H1 (cell line): ENCODE measurements at regions not wholly inside any gene's neighbourhood (a gene's known extent, or its start where the extent isn't known, plus 50 kb on each side); places are given as distances from the start of the nearest gene placed in this dataset.

Experiments used
- CTCF ChIA-PET: fragments of 300-600 bp; sonication (Branson Sonifier 250); formaldehyde crosslinking; loops from one replicate; lab custom pipeline; 2021; ENCODE audit not compliant: partially characterized antibody; lab: Charles Lee
- POLR2A ChIA-PET: fragments of 300-600 bp; sonication (Branson Sonifier 250); formaldehyde crosslinking; loops from one replicate; lab custom pipeline; 2021; ENCODE audit warnings: inconsistent platforms; ENCODE audit not compliant: partially characterized antibody; lab: Charles Lee
- DNase-seq, 2 experiments: peaks; one replicate each; pipeline versions ENCODE4 v3.0.0 to v3.0.0-alpha.2; 2010 to 2022; ENCODE audit warnings: low spot score in 2 of 2, low read depth in 1 of 2, mixed read lengths in 1 of 2
- FAIRE-seq: peaks from 2 replicates; lab custom pipeline; 2011; peaks lifted over from hg19 to GRCh38; lab: Jason Lieb, UNC
- H2AFZ ChIP-seq: 2 replicates; pipeline ENCODE4 v1.8.1; 2012; ENCODE audit warnings: low read length, inconsistent platforms
- H2AK5ac ChIP-seq: 2 replicates; pipeline ENCODE4 v1.6.1; 2013; ENCODE audit warnings: low read depth, low read length
- H2BK120ac ChIP-seq: replicated peaks from 2 replicates; pipeline ENCODE3; 2013; ENCODE audit warnings: low read depth, low read length, inconsistent platforms
- H2BK12ac ChIP-seq: 2 replicates; pipeline ENCODE4 v1.6.1; 2013; ENCODE audit warnings: low read depth, low read length
- H2BK15ac ChIP-seq: 2 replicates; pipeline ENCODE4 v1.6.1; 2013; ENCODE audit warnings: low read length
- H2BK20ac ChIP-seq: 2 replicates; pipeline ENCODE4 v1.6.1; 2013; ENCODE audit warnings: low read length
- H2BK5ac ChIP-seq: 2 replicates; pipeline ENCODE4 v1.6.1; 2013; ENCODE audit warnings: low read depth, low read length
- H3K14ac ChIP-seq: 2 replicates; pipeline ENCODE4 v1.6.1; 2013; ENCODE audit warnings: inconsistent platforms; ENCODE audit not compliant: insufficient read length
- H3K18ac ChIP-seq: 2 replicates; pipeline ENCODE4 v1.6.1; 2013; ENCODE audit warnings: low read length; ENCODE audit errors: extremely low read depth
- H3K23ac ChIP-seq: 2 replicates; pipeline ENCODE4 v1.6.1; 2013; ENCODE audit warnings: inconsistent platforms; ENCODE audit not compliant: insufficient read length
- H3K23me2 ChIP-seq: 2 replicates; pipeline ENCODE4 v1.6.1; 2013; ENCODE audit warnings: low read depth, low read length
- H3K27ac ChIP-seq: 2 replicates; pipeline ENCODE4 v1.6.1; 2011; ENCODE audit warnings: low read depth, low read length, inconsistent platforms
- H3K27me3 ChIP-seq, 4 experiments: replicated peaks in 1 of 4; 1 replicate in 1 of 4; 2 replicates in 3 of 4; pipeline versions ENCODE4 v1.6.1 to v1.8.1; 2011 to 2013; ENCODE audit warnings: low read length in 3 of 4, mild to moderate bottlenecking in 3 of 4, inconsistent platforms in 2 of 4, mixed read lengths in 2 of 4, moderate library complexity in 1 of 4; ENCODE audit not compliant: control insufficient read depth in 3 of 4, insufficient read depth in 3 of 4; ENCODE audit errors: extremely low read depth in 1 of 4
- H3K36me3 ChIP-seq, 4 experiments: 2 replicates each; pipeline versions ENCODE4 v1.6.1 to v1.8.1; 2011 to 2013; ENCODE audit warnings: mild to moderate bottlenecking in 4 of 4, low read length in 3 of 4, moderate library complexity in 2 of 4, control low read depth in 1 of 4, inconsistent platforms in 1 of 4; ENCODE audit not compliant: insufficient read depth in 4 of 4, control insufficient read depth in 2 of 4
- H3K4ac ChIP-seq: replicated peaks from 2 replicates; pipeline ENCODE3; 2013; ENCODE audit warnings: low read length, low read depth, mixed read lengths, inconsistent platforms; ENCODE audit not compliant: insufficient read length
- H3K4me1 ChIP-seq, 4 experiments: replicated peaks in 1 of 4; 1 replicate in 1 of 4; 2 replicates in 3 of 4; pipeline versions ENCODE4 v1.6.1 to v1.8.1; 2011 to 2013; ENCODE audit warnings: low read length in 3 of 4, inconsistent platforms in 2 of 4, mixed read lengths in 1 of 4; ENCODE audit not compliant: insufficient read depth in 4 of 4, control insufficient read depth in 3 of 4
- H3K4me2 ChIP-seq, 2 experiments: 2 replicates each; pipeline versions ENCODE4 v1.6.1 to v1.8.1; 2011 to 2013; ENCODE audit warnings: low read depth in 2 of 2, low read length in 2 of 2, control low read depth in 1 of 2, inconsistent platforms in 1 of 2, mild to moderate bottlenecking in 1 of 2; ENCODE audit not compliant: insufficient read depth in 1 of 2
- H3K4me3 ChIP-seq, 4 experiments: fragments of 200-600, 300-600 bp in 1 of 4; sonication (generic), shearing (Covaris generic), sonication (Bioruptor Twin) in 1 of 4; 2 replicates each; pipeline versions ENCODE4 v1.5.1 to v1.8.1; 2011 to 2016; ENCODE audit warnings: low read length in 4 of 4, low read depth in 3 of 4, control low read depth in 2 of 4, inconsistent platforms in 2 of 4, mild to moderate bottlenecking in 2 of 4, mixed read lengths in 1 of 4, moderate library complexity in 1 of 4; ENCODE audit not compliant: insufficient read depth in 2 of 4; ENCODE audit errors: extremely low read depth in 1 of 4
- H3K56ac ChIP-seq: replicated peaks from 2 replicates; pipeline ENCODE3; 2013; ENCODE audit warnings: low read depth, mild to moderate bottlenecking, mixed read lengths, low read length, inconsistent platforms; ENCODE audit not compliant: insufficient read length
- H3K79me1 ChIP-seq: 2 replicates; pipeline ENCODE4 v1.6.1; 2013; ENCODE audit warnings: low read depth, low read length, control low read depth
- H3K79me2 ChIP-seq, 2 experiments: 2 replicates each; pipeline versions ENCODE4 v1.6.1 to v1.8.1; 2012 to 2013; ENCODE audit warnings: low read length in 2 of 2, mild to moderate bottlenecking in 2 of 2, inconsistent platforms in 1 of 2; ENCODE audit not compliant: insufficient read depth in 2 of 2, control insufficient read depth in 1 of 2
- H3K9ac ChIP-seq, 4 experiments: replicated peaks in 1 of 4; 1 replicate in 1 of 4; 2 replicates in 3 of 4; pipeline versions ENCODE4 v1.6.1 to v1.8.1; 2011 to 2013; ENCODE audit warnings: low read depth in 3 of 4, low read length in 3 of 4, control low read depth in 2 of 4, mild to moderate bottlenecking in 2 of 4, moderate library complexity in 2 of 4, inconsistent platforms in 1 of 4; ENCODE audit errors: extremely low read depth in 1 of 4
- H3K9me3 ChIP-seq, 2 experiments: 2 replicates each; pipeline versions ENCODE4 v1.6.1 to v1.8.1; 2012 to 2013; ENCODE audit warnings: mild to moderate bottlenecking in 2 of 2, moderate library complexity in 2 of 2, control low read depth in 1 of 2, inconsistent platforms in 1 of 2, low read depth in 1 of 2, low read length in 1 of 2, mixed read lengths in 1 of 2; ENCODE audit not compliant: insufficient read depth in 2 of 2
- H4K20me1 ChIP-seq, 2 experiments: replicated peaks in 1 of 2; 2 replicates each; pipeline versions ENCODE3 to v1.8.1; 2011 to 2013; ENCODE audit warnings: inconsistent platforms in 2 of 2, low read length in 2 of 2, mild to moderate bottlenecking in 1 of 2; ENCODE audit not compliant: insufficient read depth in 2 of 2, control insufficient read depth in 1 of 2
- H4K5ac ChIP-seq: 2 replicates; pipeline ENCODE4 v1.6.1; 2013; ENCODE audit warnings: low read length, low read depth, mixed read lengths, inconsistent platforms; ENCODE audit not compliant: insufficient read length
- H4K8ac ChIP-seq: 2 replicates; pipeline ENCODE4 v1.8.0; 2013; ENCODE audit warnings: mild to moderate bottlenecking, moderate library complexity, low read length, inconsistent platforms; ENCODE audit not compliant: insufficient read depth; ENCODE audit errors: extremely low read depth
- H4K91ac ChIP-seq: replicated peaks from 2 replicates; pipeline ENCODE3; 2013; ENCODE audit warnings: low read length, mixed read lengths, inconsistent platforms; ENCODE audit not compliant: insufficient read length
- EP300 ChIP-seq, 2 experiments: IDR thresholded peaks; 1 replicate in 1 of 2; 2 replicates in 1 of 2; pipeline ENCODE4 v1.6.1; 2011 to 2012; ENCODE audit warnings: low read depth in 2 of 2, low read length in 2 of 2, mild to moderate bottlenecking in 2 of 2, borderline replicate concordance in 1 of 2, inconsistent platforms in 1 of 2, moderate library complexity in 1 of 2
- EZH2 ChIP-seq: fragments of 200-600 bp; sonication (generic); IDR thresholded peaks from 2 replicates; pipeline ENCODE4 v1.7.1; 2012; ENCODE audit warnings: low read depth, mild to moderate bottlenecking, moderate library complexity, low read length, inconsistent platforms; ENCODE audit not compliant: severe bottlenecking
- KDM4A ChIP-seq: IDR thresholded peaks from one replicate; pipeline ENCODE4 v1.7.1; 2012; ENCODE audit warnings: low read depth, mild to moderate bottlenecking, moderate library complexity, low read length, inconsistent platforms; ENCODE audit not compliant: severe bottlenecking
- NANOG ChIP-seq: IDR thresholded peaks from 2 replicates; pipeline ENCODE4 v1.6.1; 2011; ENCODE audit warnings: low read length, low read depth, mild to moderate bottlenecking, inconsistent platforms; ENCODE audit not compliant: insufficient read depth, poor library complexity, severe bottlenecking
- NRF1 ChIP-seq: IDR thresholded peaks from 2 replicates; pipeline ENCODE4 v1.6.1; 2011; ENCODE audit warnings: mild to moderate bottlenecking, low read depth, low read length, improper control_type of control experiment
- POLR2A ChIP-seq, 2 experiments: IDR thresholded peaks; 1 replicate in 1 of 2; 2 replicates in 1 of 2; pipeline ENCODE4 v1.6.1; 2011; ENCODE audit warnings: low read depth in 2 of 2, low read length in 2 of 2, mild to moderate bottlenecking in 2 of 2; ENCODE audit errors: control extremely low read depth in 1 of 2
- POLR2AphosphoS5 ChIP-seq: IDR thresholded peaks from 2 replicates; pipeline ENCODE4 v1.6.1; 2011; ENCODE audit warnings: low read depth, low read length
- RXRA ChIP-seq: IDR thresholded peaks from 2 replicates; pipeline ENCODE4 v1.6.1; 2011; ENCODE audit warnings: low read depth, mild to moderate bottlenecking, low read length, moderate library complexity; ENCODE audit not compliant: insufficient read depth
- TBP ChIP-seq: IDR thresholded peaks from 2 replicates; pipeline ENCODE4 v1.6.1; 2011; ENCODE audit warnings: low read depth, low read length, improper control_type of control experiment
- TCF12 ChIP-seq: IDR thresholded peaks from 2 replicates; pipeline ENCODE4 v1.6.1; 2011; ENCODE audit warnings: low read depth, mild to moderate bottlenecking, low read length
- WGBS, 2 experiments: shearing (Covaris generic) in 1 of 2; methylation state at CpG; one replicate each; pipeline versions ENCODE4 v1.1.6 to v1.1.7; 2013 to 2015; ENCODE audit warnings: low lambda C conversion rate in 2 of 2, mixed read lengths in 2 of 2, inconsistent platforms in 1 of 2, low coverage in 1 of 2, missing lambda C conversion rate in 1 of 2; ENCODE audit not compliant: insufficient replicate concordance in 2 of 2, insufficient coverage in 1 of 2, insufficient read length in 1 of 2; ENCODE audit errors: extremely low coverage in 1 of 2, missing lambda C conversion rate in 1 of 2; 5-methylcytosine and 5-hydroxymethylcytosine counted together

GRCh38 chr1:83055391-83056170 lies 943.4 kb downstream of the TTLL7 start:
- Histone ChIP-seq H4K8ac (no peak overlapping the region), H3K4me1 (no peaks in the 10 kb centered on the region), H4K5ac (no peak overlapping the region), H3K56ac (no peak overlapping the region), H3K23ac (no peak overlapping the region), H3K9ac (no peak overlapping the region), H3K27me3 (no peaks in the 10 kb centered on the region), H3K79me2 (no peaks in the 10 kb centered on the region), H3K18ac (no peak overlapping the region), H2BK120ac (no peak overlapping the region), H2AFZ (no peak overlapping the region), H3K4me2 (no peak overlapping the region), H4K91ac (no peak overlapping the region), H3K4ac (no peak overlapping the region), H3K9me3 (peaks cover 13% of the 10 kb centered on the region in 2 experiments; a peak in 3 of 4 replicates), H2BK20ac (no peak overlapping the region), H2BK15ac (no peak overlapping the region), H3K14ac (no peak overlapping the region), H4K20me1 (no peaks in the 10 kb centered on the region), H3K4me3 (no peak overlapping the region), H3K36me3 (no peaks in the 10 kb centered on the region; a peak in 1 of 8 replicates), H3K79me1 (no peaks in the 10 kb centered on the region), H2AK5ac (no peak overlapping the region), H3K27ac (no peak overlapping the region), H3K23me2 (no peaks in the 10 kb centered on the region), H2BK12ac (no peak overlapping the region), H2BK5ac (no peak overlapping the region)
- ChIA-PET POLR2A (no interaction called here), CTCF (interaction anchor here (1.0 kb wide), 2 partner anchors 11 kb away, joined by 3 read pairs; no protein-coding TSS in a partner anchor)
- 84% methylated on average over 2 of the region's 2 CpGs; no CpG with 5 or more reads in 1 of the 2 experiments for WGBS, 2 experiments
- TF ChIP-seq POLR2AphosphoS5: no peak
- no peak for TF ChIP-seq TBP
- TF ChIP-seq POLR2A (IDR thresholded peaks at IDR 0.05; ENCODE audit: control extremely low read depth in 1 of 2, low read depth in 2 of 2, low read length in 2 of 2): no peak
- TF ChIP-seq EZH2: no peak
- no peak for TF ChIP-seq EP300 (IDR thresholded peaks at IDR 0.05; ENCODE audit: borderline replicate concordance in 1 of 2, low read depth in 2 of 2, low read length in 2 of 2)
- no peak for TF ChIP-seq KDM4A
- no peak for TF ChIP-seq RXRA
- no peak for TF ChIP-seq NANOG
- no peak for TF ChIP-seq TCF12
- TF ChIP-seq NRF1: no peak
- DNase-seq (no peak), FAIRE-seq (no peak)
